ENCODE measurements at regions not wholly inside any gene's neighbourhood (a gene's known extent, or its start where the extent isn't known, plus 50 kb on each side); places are given as distances from the start of the nearest gene placed in this dataset.

- DNase-seq: no peak
Observed at GRCh38 chr13:87614276-87614675, 56.9 kb upstream of the SLITRK5 start.

Data from hematopoietic multipotent progenitor cell treated with erythropoietin and hydrocortisone succinate and interleukin-3 and kit ligand, for 4 days (in vitro differentiated cells).